ENCODE measurements at regions not wholly inside any gene's neighbourhood (a gene's known extent, or its start where the extent isn't known, plus 50 kb on each side); places are given as distances from the start of the nearest gene placed in this dataset.
"Not testable (repeated sequence)": the region's sequence is repeated elsewhere in the genome, so short reads cannot be mapped to it uniquely, and the experiment has no call there.

- Histone ChIP-seq H3K9me3 (no peaks in the 10 kb centered on the region), H3K4me3 (no peak overlapping the region), H3K27ac (no peak overlapping the region), H3K4me1 (no peaks in the 10 kb centered on the region), H3K36me3 (no peaks in the 10 kb centered on the region), H3K27me3 (no peaks in the 10 kb centered on the region)
- intact Hi-C loops (cut with DNase I; ENCODE audit: low total_unique reads) = no loop called here
- TF ChIP-seq POLR2A (IDR thresholded peaks at IDR 0.05) (no peak), POLR2AphosphoS5 (IDR thresholded peaks at IDR 0.05) (no peak), EP300 (IDR thresholded peaks at IDR 0.05) (no peak), CTCF (IDR thresholded peaks at IDR 0.05) (no peak)
- WGBS, 5 donors = 94 to 97% (median 96%) methylated on average over 16 to 30 of the region's 30 CpGs
- no peak for DNase-seq
Observed at GRCh38 chr4:9679704-9680478, 101.5 kb upstream of the DRD5 start.

- H3K9me3 ChIP-seq; H3K27me3 ChIP-seq; H3K4me1 ChIP-seq; intact Hi-C loops (cut with DNase I; ENCODE audit: low total_unique reads); H3K36me3 ChIP-seq; H3K4me3 ChIP-seq; H3K27ac ChIP-seq; DNase-seq: not testable (repeated sequence)
- WGBS, 5 donors = 81 to 88% (median 84%) methylated on average over 5 of the region's 5 CpGs
Observed at GRCh38 chr4:9683174-9683573, 98.3 kb upstream of the DRD5 start.

GRCh38 chr4:9685016-9685415 lies 96.4 kb upstream of the DRD5 start:
- H3K27me3 ChIP-seq; intact Hi-C loops (cut with DNase I; ENCODE audit: low total_unique reads); H3K36me3 ChIP-seq; H3K4me1 ChIP-seq; H3K27ac ChIP-seq; H3K4me3 ChIP-seq; DNase-seq; H3K9me3 ChIP-seq: not testable (repeated sequence)
- WGBS, 5 donors = 54 to 71% (median 63%) methylated on average over 5 of the region's 5 CpGs

GRCh38 chr4:9685692-9686091 lies 95.7 kb upstream of the DRD5 start:
- intact Hi-C loops (cut with DNase I; ENCODE audit: low total_unique reads) = no loop called here
- no peak for DNase-seq
- H3K4me3 ChIP-seq = no peak overlapping the region
- H3K9me3 ChIP-seq = no peaks in the 10 kb centered on the region
- no peaks in the 10 kb centered on the region for H3K27me3 ChIP-seq
- TF ChIP-seq POLR2AphosphoS5 (IDR thresholded peaks at IDR 0.05) = no peak
- no peak for TF ChIP-seq EP300 (IDR thresholded peaks at IDR 0.05)
- TF ChIP-seq POLR2A (IDR thresholded peaks at IDR 0.05) = no peak
- no peak for TF ChIP-seq CTCF (IDR thresholded peaks at IDR 0.05)
- H3K36me3 ChIP-seq = no peaks in the 10 kb centered on the region
- peaks cover 0 to 2% (median under 1%) of the 10 kb centered on the region in 4 donors for H3K4me1 ChIP-seq
- H3K27ac ChIP-seq = no peak overlapping the region

GRCh38 chr4:9690636-9691237 lies 90.7 kb upstream of the DRD5 start:
- not testable (repeated sequence) for H3K27me3 ChIP-seq, H3K36me3 ChIP-seq, H3K9me3 ChIP-seq, DNase-seq
- H3K4me3 ChIP-seq = peak overlapping the region; percentile 53 to 67 (median 58)
- intact Hi-C loops (cut with DNase I; ENCODE audit: low total_unique reads) = loop anchor here (10.0 kb wide), 1 partner anchor 334 kb away; the partner anchor contains the start of gene SLC2A9
- 10 to 22% (median 18%) methylated on average over 9 of the region's 9 CpGs for WGBS, 5 donors
- H3K4me1 ChIP-seq = peaks cover 0 to 11% (median 6%) of the 10 kb centered on the region in 4 donors
- H3K27ac ChIP-seq = peak overlapping the region; percentile 73 to 87 (median 83)

All from stomach (tissue), 8 donors.